GM21619 (cell line): ENCODE measurements at regions not wholly inside any gene's neighbourhood (a gene's known extent, or its start where the extent isn't known, plus 50 kb on each side); places are given as distances from the start of the nearest gene placed in this dataset.
"Not testable (repeated sequence)": the region's sequence is repeated elsewhere in the genome, so short reads cannot be mapped to it uniquely, and the experiment has no call there.

Source experiments
- ATAC-seq: cut with Tn5 transposase; IDR thresholded peaks from one replicate; pipeline ENCODE4 v1.9.1; 2021; ENCODE audit not compliant: unreplicated experiment

DNA sequence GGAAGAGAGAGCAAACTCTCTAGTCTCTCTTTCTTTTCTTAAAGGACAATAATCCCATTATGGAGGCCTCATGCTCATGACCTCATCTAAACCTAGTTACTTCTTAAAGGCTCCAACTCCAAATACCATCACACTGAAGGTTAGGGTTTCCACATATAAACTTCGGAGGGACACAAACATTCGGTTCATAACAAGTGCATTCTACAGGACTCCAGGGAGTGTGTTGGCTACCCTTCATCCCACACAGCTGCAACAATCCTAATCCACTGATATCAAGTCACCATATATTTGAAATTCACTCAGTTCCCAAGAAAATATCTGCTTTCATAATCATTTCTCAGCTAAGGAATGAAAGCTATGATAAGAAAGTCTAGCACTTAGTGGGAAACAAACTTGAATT lies 265.9 kb upstream of the PLEKHG7 start:
- ATAC-seq = no peak

DNA sequence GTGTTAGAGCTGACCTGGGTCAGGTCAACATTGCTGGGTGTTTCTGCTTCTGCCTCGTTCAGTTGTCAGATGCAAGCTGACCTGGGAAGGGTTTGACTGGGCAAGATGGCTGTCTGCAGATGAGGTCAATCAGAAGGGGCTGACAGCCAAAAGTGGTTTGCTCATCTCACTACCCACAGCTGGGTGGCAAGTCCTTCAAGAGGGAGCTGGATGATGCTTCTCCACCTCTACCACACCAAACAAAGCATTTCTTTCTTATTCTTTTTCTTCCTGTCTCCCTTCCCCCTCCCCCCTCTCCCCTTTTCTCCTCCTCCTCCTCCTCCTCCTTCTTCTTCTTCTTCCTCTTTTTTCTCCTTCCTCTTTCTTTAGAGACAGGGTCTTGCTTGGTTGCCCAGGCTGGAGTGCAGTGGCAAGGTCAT lies 268.2 kb upstream of the PLEKHG7 start:
- ATAC-seq = no peak

DNA sequence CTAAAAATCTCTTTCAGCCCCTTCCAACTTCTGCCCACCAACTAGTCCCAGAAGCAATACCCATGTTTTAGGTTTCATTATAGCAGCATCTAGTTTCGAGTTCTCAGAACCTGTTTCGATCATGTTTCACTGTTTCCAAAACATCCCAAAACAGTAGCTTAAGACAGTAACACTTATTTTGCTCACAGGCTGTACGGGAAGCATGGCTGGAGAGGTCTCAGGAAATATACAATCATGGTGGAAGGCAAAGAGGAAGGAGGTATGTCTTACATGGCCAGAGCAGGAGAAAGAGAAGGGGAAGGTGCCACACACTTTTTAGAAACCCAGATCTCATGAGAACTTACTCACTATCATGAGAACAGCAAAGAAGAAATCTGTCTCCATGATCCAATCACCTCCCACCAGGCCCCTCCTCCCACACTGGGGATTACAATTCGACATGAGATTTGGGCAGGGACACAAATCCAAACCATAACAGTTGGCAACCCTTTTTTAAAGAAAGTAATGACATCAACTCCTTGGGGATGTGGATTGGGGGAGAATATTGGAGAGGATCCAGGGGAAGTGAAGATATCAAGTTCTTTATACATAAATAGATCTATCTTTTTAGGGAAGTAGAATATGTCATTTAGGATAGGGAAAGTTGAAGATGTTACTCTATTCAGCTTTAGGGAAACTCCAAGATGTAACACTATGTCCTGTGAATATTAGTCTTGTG lies 269.9 kb upstream of the PLEKHG7 start:
- ATAC-seq = peak; percentile 81

DNA sequence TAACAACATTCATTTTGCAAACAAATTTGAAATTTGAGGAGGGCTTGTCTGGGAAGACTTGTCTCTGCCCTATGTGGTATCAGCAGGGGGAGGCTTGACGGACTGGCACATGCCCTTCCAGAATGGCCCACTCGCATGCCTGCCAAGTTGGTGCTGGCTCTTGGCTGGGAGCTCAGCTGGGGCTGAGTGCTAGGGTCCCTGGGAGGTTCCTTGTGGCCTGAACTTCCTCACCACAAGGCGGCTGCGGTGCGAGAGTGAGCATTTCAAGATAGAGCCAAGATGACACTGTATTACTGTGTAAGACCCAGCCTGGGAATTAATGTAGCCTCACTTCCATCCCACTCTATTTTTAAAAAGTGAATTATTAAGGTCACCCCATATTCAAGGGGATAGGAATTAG lies 271.6 kb upstream of the PLEKHG7 start:
- no peak for ATAC-seq

DNA sequence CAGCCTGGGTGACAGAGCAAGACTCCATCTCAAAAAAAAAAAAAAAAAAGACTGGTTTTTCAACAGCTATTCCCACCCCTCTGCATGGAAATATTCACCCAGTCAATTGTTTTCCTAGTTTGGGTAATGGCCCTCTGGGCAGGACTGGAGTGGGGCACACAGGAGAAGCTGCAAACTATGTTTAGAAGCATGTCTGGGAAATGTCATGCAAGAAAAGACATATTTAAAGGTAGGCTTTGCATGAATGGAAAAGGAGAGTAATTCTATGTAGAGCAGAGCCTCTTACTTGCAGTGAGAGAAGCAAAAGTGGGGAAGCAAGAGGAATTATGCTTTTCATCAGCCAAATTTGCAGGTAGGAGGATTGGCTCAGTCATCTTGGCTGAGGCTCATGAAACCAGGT lies 276.5 kb upstream of the PLEKHG7 start:
- ATAC-seq = no peak

DNA sequence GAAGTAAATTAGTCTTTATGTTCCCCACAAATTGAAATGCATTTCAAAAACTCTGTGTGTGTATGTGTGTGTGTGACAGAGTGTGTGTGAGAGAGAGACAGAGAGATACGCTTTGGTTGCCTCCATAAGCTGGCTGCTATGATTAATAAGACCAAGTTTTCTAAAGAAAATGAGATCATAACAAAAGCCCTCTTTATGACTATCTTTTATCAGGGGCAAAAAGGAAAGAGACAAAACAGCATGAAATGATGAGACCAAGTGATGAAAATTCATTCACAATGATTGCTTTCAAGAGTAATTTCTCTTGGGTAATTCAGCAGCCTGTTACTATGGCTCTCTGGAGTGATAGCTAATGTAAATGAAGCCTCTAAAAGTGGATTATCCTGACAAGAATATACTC lies 277.6 kb upstream of the PLEKHG7 start:
- no peak for ATAC-seq

DNA sequence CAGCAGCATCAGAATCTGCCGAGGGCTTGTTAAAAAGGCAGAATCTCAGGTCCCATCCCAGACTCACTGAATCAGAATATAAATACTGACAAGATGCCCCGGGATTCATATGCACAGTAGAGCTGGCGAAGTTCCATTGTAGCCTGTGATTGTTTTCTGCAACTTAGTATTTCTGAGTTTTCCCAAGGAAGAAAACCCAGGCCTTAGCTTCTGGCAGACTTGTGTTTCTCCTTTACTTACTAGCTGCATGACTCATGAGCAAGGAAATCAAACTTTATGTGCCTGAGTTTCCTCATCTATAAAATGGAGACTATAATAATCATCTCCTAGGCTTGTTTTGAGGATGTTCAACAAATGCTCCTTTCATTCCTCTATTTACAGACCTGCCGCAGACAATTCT lies 278.5 kb upstream of the PLEKHG7 start:
- no peak for ATAC-seq

DNA sequence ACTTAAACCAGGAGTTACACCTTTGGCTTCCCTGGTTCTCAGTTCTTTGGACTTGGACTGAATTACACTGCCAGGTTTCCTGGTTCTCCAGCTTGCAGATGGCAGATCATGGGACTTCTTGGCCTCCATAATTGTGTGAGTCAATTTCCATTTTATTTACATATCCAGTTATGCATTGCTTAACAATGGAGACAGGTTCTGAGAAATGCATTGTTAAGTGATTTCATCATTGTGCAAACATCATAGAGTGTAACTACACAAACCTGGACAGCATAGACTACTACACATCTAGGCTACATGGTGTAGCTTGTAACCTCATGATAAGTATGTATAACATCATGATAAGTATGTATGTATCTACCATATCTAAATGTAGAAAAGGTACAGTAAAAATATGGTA lies 276.1 kb upstream of the BTG1 start:
- ATAC-seq = no peak

DNA sequence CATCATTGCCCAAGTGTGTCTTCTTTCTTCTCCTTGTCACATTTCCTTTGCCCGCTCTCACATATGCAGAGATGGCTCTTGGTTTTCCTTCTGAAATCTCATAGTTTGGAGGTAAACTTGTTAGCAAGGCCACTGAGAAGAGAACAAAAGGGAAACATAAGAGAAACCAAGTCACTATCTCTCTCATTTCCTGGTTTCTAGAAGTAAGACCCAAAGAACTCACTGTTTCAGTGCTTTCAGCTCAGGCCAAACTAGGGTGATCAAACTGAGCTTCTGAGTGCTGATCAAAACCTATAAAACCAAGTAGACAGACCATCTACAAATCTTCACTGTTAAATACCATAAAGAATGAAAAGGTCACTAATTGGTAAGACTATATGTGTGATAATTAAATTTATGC lies 275.4 kb upstream of the BTG1 start:
- ATAC-seq = no peak

DNA sequence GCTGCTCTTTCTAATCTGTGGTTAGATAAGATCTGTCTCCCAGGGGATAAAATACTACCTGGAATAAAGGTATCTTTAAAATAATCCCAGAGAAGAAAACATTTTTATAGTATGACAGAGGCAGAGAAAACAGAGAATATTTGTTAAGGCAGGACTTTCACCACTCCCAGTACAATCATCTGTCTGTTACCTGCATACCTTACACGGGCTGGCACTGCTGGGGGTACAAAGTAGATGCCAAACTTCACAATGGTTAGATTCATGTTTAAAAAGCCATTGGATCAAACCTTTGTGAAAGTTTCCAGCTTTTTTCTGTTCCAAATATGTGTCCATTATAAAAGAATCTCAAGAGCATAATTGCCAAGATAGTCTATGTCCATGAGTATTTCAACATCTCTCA lies 273.6 kb upstream of the BTG1 start:
- no peak for ATAC-seq

DNA sequence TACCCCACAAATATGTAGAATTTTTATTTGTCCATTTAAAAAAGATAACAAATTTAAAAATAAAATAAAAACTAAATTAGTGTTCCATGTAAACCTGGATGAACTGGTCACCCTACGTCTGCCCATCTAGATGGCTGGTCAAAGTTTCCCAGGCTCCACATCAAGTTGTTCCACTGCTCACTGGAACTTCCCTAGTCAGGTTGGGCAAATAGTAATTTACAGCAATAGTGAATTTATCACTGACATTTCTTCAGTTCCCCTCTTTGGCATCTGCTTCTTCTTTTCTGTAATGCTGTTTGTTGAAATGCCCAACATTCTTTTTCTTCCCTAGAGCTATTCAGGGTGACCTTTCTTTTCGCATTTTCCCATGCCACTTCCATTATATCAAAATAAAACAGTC lies 272.7 kb upstream of the BTG1 start:
- no peak for ATAC-seq

DNA sequence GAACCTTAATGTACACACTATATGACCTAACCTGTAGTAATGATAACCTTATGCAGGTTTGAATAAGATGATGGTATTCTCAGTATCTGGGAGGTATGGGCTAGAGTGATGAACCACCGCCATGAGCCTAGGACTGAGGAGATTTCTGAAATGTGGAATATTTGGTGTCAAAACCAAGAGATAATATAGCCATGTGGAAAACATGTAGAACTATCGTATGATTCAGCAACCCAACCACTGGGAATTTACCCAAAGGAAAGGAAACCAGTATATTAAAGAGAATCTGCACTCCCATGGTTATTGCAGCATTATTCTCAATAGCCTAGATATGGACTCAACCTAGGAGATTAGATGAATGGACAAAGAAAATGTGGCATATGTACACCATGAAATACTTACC lies 271.7 kb upstream of the BTG1 start:
- no peak for ATAC-seq

DNA sequence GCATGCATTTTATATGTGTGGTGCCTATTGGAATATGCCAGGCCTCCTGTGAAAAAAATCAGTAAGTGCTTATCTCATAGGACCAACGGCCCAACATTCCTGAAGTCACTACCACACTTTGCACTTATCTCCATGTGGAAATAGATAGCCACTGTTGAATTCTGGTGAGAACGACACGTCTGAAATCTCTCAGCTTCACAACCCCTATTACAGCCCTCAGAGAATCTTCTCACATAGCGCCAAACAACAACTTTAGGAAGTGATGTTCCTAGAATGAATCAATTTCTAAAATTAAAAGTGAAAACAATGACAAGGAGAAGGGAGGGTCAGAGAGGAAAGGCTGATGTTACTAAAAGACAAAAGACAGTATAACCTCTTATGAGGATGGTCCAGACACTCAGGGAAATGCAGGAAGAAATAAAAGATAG lies 270.8 kb upstream of the BTG1 start:
- no peak for ATAC-seq

DNA sequence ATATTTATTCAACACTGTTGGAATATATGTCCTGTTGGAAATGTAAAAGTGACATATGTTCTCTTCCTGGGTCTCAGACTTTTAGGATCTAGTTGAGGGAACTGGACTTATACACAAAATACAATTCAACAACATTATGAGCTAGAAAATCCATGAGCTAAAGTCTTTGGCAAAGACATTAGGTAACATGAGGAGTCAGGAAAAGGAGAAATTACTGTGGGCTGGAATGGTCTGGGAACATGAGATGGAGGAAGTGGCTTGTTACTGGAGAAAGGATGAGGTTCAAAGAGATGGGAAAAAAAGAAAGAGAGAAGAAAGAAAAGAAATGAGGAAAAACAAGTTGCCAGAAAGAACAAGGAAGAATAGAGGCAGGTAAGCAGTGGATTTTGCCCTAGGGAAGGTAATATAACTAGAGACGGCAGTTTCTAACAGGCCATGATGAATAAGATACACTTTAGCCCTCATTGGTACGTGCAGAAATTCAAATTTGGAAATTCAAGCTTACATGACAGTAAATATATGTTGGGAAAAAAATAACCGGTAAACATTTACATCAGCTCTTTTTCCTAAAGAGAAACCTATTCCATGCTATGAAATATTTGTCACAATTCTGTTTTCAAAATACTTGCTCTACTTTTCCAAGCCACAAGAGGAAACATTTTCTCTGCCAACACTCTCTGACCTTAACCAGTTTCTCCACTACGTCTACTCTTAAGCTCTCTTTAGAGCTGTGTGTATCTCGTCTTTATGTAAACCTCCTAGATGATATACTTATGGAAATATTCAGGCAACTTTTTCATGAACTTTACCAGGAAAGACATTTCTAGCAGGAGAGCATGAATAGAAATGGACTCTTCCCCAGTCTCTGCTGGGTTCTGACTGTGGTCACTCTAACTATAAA lies 268.8 kb upstream of the BTG1 start:
- no peak for ATAC-seq

DNA sequence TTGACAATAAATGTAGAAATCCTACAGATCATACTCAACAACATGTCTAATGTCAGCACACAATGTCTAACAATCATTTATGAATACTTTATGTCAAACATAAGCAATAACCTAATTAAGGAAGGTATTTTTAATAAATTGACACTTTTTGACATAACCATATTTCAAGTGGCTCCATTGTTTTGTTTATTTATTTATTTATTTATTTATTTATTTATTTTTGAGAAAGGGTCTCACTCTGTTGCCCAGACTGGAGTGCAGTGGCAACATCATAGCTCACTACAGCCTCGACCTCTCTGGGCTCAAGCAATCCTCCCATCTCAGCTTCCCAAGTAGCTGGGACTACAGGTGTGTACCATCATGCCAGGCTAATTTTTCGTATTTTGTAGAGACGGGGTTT lies 267.6 kb upstream of the BTG1 start:
- no peak for ATAC-seq

DNA sequence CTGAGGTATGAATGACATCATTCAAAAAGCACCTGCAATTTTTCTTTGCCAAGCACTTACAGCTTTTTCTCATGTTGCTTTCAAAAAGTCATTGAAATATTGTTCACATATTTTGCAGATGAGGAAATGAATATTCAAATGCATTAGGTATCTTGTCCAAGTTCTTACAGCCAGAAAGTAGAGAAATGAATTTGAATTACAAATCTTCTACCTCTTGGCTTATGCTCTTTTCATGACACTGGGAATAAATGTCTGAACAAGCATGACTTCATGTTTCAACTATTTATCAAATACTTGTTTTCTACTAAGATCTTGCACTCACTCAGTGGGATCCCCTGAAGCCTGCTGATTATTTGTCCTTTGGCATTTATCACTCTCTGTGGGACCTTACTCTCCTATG lies 267.2 kb upstream of the BTG1 start:
- no peak for ATAC-seq

DNA sequence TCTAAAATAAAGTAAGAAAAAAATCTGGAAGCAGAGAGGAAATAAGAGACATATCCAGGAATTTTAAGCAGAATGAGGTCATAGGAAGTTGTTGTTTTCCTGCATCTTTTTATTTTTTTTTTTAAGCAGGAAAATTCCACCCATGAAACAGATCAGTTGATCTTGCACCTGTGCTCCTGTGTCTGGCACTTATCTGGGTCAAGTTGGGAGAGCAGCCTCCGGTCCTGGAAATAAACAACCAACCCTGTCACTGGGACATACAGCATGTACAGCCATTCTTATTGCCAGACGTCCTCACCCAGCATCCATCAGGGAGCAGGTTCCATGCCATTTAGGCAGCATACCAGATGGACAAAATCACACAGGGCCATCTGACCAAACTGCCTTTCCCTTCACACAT lies 266.0 kb upstream of the BTG1 start:
- no peak for ATAC-seq

DNA sequence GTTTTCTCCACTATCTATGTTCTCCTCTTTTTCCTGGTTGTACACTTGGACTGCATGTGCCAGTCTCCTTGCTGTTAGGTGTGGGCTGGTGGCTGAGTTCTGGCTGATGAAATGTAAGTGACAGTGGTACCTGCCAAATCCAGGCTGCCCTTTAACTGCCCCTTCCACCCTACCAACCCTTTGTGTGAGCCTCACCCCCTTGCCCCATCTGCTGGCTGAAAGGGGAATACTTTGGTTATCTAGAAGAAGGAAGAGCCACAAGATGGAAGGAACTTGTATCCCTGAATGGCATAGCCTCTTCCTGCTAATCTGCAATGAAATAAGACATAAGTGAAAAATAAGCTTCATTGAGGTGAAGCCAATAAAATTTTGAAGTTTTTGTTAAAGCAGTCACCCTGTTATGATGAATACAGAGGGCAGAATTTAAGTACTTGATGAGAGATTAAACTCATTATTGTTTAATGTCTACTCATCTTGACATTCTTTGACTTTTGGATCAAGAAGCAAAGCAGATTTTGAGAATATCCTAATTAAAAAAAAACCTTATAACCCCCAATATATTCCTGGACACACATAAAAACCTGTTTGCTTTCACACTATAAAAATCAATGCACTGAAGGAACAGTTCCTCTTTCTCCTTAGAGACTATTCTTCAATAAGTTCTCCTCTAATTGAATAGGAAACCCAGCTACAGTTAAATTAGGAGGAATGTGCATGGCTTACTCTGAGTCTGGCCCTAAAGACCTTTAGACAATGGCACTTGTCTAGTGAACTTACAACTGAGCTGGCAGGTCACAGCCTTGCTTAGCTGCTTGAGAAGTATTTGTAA lies 262.6 kb upstream of the BTG1 start:
- no peak for ATAC-seq

DNA sequence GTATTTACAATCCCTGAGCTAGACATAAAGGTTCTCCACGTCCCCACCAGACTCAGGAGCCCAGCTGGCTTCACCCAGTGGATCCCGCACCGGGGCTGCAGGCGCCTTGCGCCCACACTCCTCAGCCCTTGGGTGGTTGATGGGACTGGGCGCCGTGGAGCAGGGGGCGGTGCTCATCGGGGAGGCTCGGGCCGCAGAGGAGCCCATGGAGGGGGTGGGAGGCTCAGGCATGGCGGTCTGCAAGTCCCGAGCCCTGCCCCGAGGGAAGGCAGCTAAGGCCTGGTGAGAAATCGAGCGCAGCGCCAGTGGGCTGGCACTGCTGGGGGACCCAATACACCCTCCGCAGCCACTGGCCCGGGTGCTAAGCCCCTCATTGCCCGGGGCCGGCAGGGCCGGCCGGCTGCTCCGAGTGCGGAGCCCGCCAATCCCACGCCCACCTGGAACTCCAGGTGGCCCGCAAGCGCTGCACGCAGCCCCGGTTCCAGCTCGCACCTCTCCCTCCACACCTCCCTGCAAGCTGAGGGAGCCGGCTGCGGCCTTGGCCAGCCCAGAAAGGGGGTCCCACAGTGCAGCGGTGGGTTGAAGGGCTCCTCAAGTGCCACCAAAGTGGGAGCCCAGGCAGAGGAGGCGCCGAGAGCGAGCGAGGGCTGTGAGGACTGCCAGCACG lies 260.9 kb upstream of the BTG1 start:
- not testable (repeated sequence) for ATAC-seq

DNA sequence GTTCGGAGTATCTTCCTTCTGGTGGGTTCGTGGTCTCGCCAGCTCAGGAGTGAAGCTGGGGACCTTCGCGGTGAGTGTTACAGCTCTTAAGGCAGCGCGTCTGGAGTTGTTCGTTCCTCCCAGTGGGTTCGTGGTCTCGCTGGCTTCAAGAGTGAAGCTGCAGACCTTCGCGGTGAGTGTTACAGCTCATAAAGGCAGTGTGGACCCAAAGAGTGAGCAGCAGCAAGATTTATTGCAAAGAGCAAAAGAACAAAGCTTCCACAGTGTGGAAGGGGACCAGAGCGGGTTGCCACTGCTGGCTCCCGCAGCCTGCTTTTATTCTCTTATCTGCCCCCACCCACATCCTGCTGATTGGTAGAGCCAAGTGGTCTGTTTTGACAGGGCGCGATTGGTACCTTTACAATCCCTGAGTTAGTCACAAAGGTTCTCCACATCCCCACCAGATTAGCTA lies 260.2 kb upstream of the BTG1 start:
- not testable (repeated sequence) for ATAC-seq

DNA sequence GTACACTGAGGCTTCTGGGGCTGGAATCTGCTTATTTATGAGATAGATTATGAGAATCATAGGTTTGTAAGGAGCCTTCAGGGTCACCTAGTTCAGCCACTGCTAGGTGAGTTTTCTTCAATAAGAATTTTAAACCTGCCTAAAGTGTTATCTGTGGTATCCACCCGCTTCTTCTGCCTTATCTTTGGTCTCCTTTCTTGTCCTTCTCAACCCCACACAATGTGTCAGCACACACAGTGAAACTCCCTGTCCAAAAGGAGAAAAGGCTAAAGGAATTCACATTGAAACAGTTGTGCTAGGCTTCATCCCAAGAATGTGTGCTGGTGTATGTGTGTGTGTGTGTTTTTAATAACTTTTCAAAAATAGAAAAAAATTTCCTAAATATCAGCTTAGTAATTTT lies 259.3 kb upstream of the BTG1 start:
- no peak for ATAC-seq
